VCaP (cell line): ENCODE measurements at regions not wholly inside any gene's neighbourhood (a gene's known extent, or its start where the extent isn't known, plus 50 kb on each side); places are given as distances from the start of the nearest gene placed in this dataset.

Source experiments
- H3K27ac ChIP-seq: fragments of 450-650 bp; 2 replicates; pipeline ENCODE4 v1.5.1; 2017
- CTCF ChIP-seq: fragments of 450-650 bp; conservative IDR thresholded peaks from 2 replicates; pipeline ENCODE4 v1.5.1; 2017; ENCODE audit warnings: mild to moderate bottlenecking, moderate library complexity

GRCh38 chr6:65761890-65762289 lies 54.9 kb upstream of the EYS start:
- H3K27ac ChIP-seq = no peak overlapping the region
- no peak for TF ChIP-seq CTCF

DNA sequence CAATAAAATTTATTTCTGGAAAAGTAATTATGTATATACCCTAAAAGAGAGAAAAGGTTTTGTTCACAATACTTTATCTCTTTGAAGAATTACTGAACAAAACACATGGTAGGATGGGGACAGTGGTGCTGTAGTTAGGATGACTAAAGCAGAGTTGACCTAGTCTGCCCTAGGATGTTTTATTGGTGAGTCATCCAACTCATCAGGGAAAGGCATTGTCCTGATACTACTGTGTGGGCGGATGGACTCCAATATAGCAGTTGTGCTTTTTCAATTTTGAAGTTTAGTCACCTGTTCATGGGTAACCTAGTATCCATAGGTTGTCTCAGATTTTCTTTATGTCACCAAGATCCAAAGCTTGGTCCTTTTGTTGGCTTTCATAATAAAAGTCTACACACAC lies 53.3 kb upstream of the EYS start:
- no peak overlapping the region for H3K27ac ChIP-seq

More for the DNA sequence above, 53.3 kb upstream of the EYS start:
- TF ChIP-seq CTCF = no peak
